SK-N-SH treated with all-trans-retinoic acid at 6 μM for 48 hours (cell line): ENCODE measurements at regions not wholly inside any gene's neighbourhood (a gene's known extent, or its start where the extent isn't known, plus 50 kb on each side); places are given as distances from the start of the nearest gene placed in this dataset.

ENCODE experiments used
- ATAC-seq: fragments of 200-7000 bp; cut with Tn5 transposase; 3 replicates; pipeline ENCODE4 v1.9.1; 2020; ENCODE audit warnings: mild to moderate bottlenecking, moderate library complexity
- ARNTL ChIP-seq: fragments of 450-650 bp; formaldehyde crosslinking; IDR thresholded peaks from 2 replicates; pipeline ENCODE4 v1.5.0; 2020; ENCODE audit warnings: low read depth, mild to moderate bottlenecking, moderate library complexity, borderline replicate concordance
- BACH2 ChIP-seq: fragments of 250-450 bp; sonication (Bioruptor Pico); IDR thresholded peaks from 2 replicates; pipeline ENCODE4 v1.9.0; 2021; ENCODE audit warnings: mild to moderate bottlenecking, borderline replicate concordance
- CREB5 ChIP-seq: fragments of 250-450 bp; sonication (Bioruptor Pico); IDR thresholded peaks from 2 replicates; pipeline ENCODE4 v1.5.1; 2020; ENCODE audit warnings: low read depth, mild to moderate bottlenecking, moderate library complexity
- CSDC2 ChIP-seq: fragments of 250-450 bp; sonication (Bioruptor Pico); IDR thresholded peaks from 2 replicates; pipeline ENCODE4 v1.5.0; 2020; ENCODE audit warnings: mild to moderate bottlenecking, moderate library complexity
- ESRRG ChIP-seq: fragments of 250-450 bp; sonication (Bioruptor Pico); IDR thresholded peaks from 2 replicates; pipeline ENCODE4 v1.6.1; 2021; ENCODE audit warnings: mild to moderate bottlenecking
- GLIS3 ChIP-seq: fragments of 250-450 bp; sonication (Bioruptor Pico); IDR thresholded peaks from 2 replicates; pipeline ENCODE4 v1.5.0; 2020; ENCODE audit warnings: mild to moderate bottlenecking, moderate library complexity
- ISL1 ChIP-seq: fragments of 250-450 bp; sonication (Bioruptor Pico); IDR thresholded peaks from 2 replicates; pipeline ENCODE4 v2.1.2; 2022; ENCODE audit warnings: mild to moderate bottlenecking, moderate library complexity
- OSR1 ChIP-seq: fragments of 250-450 bp; sonication (Bioruptor Pico); IDR thresholded peaks from 2 replicates; pipeline ENCODE4 v1.8.0; 2022; ENCODE audit warnings: moderate library complexity, mild to moderate bottlenecking, inconsistent platforms
- PATZ1 ChIP-seq: fragments of 250-450 bp; sonication (Bioruptor Pico); IDR thresholded peaks from 2 replicates; pipeline ENCODE4 v1.8.0; 2020; ENCODE audit warnings: mild to moderate bottlenecking, moderate library complexity, borderline replicate concordance
- POU6F1 ChIP-seq: fragments of 250-450 bp; sonication (Bioruptor Pico); IDR thresholded peaks from 2 replicates; pipeline ENCODE4 v1.8.0; 2021; ENCODE audit warnings: low read depth, mild to moderate bottlenecking, moderate library complexity, borderline replicate concordance
- RARB ChIP-seq: fragments of 250-450 bp; sonication (Bioruptor Pico); IDR thresholded peaks from 2 replicates; pipeline ENCODE4 v1.8.0; 2021; ENCODE audit warnings: mild to moderate bottlenecking, moderate library complexity
- SNAI2 ChIP-seq: fragments of 250-450 bp; sonication (Bioruptor Pico); IDR thresholded peaks from 2 replicates; pipeline ENCODE4 v1.5.0; 2020; ENCODE audit warnings: mild to moderate bottlenecking, moderate library complexity
- TCF4 ChIP-seq: fragments of 250-450 bp; sonication (Bioruptor Pico); IDR thresholded peaks from 2 replicates; pipeline ENCODE4 v1.8.0; 2021; ENCODE audit warnings: mild to moderate bottlenecking, moderate library complexity, borderline replicate concordance
- TOX ChIP-seq: fragments of 250-450 bp; sonication (Bioruptor Pico); IDR thresholded peaks from 2 replicates; pipeline ENCODE4 v1.8.0; 2021; ENCODE audit warnings: mild to moderate bottlenecking, moderate library complexity, borderline replicate concordance
- ZC3H10 ChIP-seq: fragments of 250-450 bp; sonication (Bioruptor Pico); IDR thresholded peaks from 2 replicates; pipeline ENCODE4 v1.5.1; 2021; ENCODE audit warnings: mild to moderate bottlenecking, moderate library complexity
- ZFP3 ChIP-seq: fragments of 250-450 bp; sonication (Bioruptor Pico); IDR thresholded peaks from 2 replicates; pipeline ENCODE4 v1.5.0; 2020; ENCODE audit warnings: mild to moderate bottlenecking, moderate library complexity
- ZNF565 ChIP-seq: fragments of 450-650 bp; formaldehyde crosslinking; conservative IDR thresholded peaks from 2 replicates; pipeline ENCODE4 v1.5.0; 2020; ENCODE audit warnings: low read depth, mild to moderate bottlenecking, moderate library complexity
- ZNF70 ChIP-seq: fragments of 450-650 bp; formaldehyde crosslinking; IDR thresholded peaks from 2 replicates; pipeline ENCODE4 v1.5.0; 2020; ENCODE audit warnings: mild to moderate bottlenecking, moderate library complexity
- ZNF8 ChIP-seq: fragments of 450-650 bp; formaldehyde crosslinking; IDR thresholded peaks from 2 replicates; pipeline ENCODE4 v1.5.0; 2020; ENCODE audit warnings: mild to moderate bottlenecking, moderate library complexity
- TF ChIP-seq, protein P1 (sequence below): fragments of 250-450 bp; sonication (Bioruptor Pico); IDR thresholded peaks from 2 replicates; pipeline ENCODE4 v1.5.1; 2021; ENCODE audit warnings: mild to moderate bottlenecking, moderate library complexity
- TF ChIP-seq, protein P2 (sequence below): fragments of 250-450 bp; sonication (Bioruptor Pico); IDR thresholded peaks from 2 replicates; pipeline ENCODE4 v1.5.0; 2020; ENCODE audit warnings: mild to moderate bottlenecking, moderate library complexity

DNA sequence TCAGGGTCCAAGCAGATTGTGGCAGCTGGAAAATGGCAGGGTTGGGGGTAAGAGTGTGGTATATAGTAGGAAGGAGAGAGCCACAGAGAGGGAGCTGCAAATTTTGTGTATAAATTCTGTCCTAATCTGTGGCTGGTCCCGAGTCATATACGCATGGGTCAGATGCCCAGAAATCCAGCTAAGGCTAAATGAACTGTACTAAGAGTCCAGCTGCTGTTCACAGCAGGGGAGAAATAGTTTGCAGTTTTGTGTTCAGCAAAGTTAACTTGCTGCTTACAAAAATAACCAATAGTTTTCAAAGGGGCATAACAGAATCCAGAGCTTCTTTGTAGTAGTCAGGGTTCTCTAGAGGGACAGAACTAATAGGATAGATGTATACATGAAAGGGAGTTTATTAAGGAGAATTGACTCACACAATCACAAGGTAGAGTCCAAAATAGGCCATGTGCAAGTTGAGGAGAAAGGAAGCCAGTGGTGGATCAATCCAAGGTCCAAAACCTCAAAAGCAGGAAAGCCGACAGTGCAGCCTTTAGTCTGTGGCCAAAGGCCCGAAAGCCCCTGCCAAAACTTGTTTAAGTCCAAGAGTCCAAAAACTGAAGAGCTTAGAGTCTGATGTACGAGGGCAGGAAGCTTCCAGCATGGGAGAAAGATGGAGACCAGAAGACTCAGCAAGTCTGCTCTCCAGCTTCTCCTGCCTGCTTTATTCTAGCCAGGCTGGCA lies 146.1 kb upstream of the KBTBD8 start:
- no peak for ATAC-seq
- TF ChIP-seq ZNF70 (CRISPR knock-in tag) (no peak), CREB5 (CRISPR knock-in tag) (no peak), ZNF565 (CRISPR knock-in tag) (no peak), ISL1 (CRISPR knock-in tag) (no peak), POU6F1 (no peak), ARNTL (no peak)
- TF ChIP-seq, protein P1, sequence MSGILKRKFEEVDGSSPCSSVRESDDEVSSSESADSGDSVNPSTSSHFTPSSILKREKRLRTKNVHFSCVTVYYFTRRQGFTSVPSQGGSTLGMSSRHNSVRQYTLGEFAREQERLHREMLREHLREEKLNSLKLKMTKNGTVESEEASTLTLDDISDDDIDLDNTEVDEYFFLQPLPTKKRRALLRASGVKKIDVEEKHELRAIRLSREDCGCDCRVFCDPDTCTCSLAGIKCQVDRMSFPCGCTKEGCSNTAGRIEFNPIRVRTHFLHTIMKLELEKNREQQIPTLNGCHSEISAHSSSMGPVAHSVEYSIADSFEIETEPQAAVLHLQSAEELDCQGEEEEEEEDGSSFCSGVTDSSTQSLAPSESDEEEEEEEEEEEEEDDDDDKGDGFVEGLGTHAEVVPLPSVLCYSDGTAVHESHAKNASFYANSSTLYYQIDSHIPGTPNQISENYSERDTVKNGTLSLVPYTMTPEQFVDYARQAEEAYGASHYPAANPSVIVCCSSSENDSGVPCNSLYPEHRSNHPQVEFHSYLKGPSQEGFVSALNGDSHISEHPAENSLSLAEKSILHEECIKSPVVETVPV = no peak

- no peak for ATAC-seq
- TF ChIP-seq ARNTL = no peak
- TF ChIP-seq OSR1 (CRISPR knock-in tag) = no peak
- no peak for TF ChIP-seq GLIS3
- no peak for TF ChIP-seq ZNF565 (CRISPR knock-in tag)
- no peak for TF ChIP-seq RARB (CRISPR knock-in tag)
- TF ChIP-seq BACH2 (CRISPR knock-in tag) = no peak
- TF ChIP-seq PATZ1 (CRISPR knock-in tag) = no peak
- no peak for TF ChIP-seq ZNF8 (CRISPR knock-in tag)
- TF ChIP-seq CSDC2 (CRISPR knock-in tag) = no peak
- no peak for TF ChIP-seq ESRRG (CRISPR knock-in tag)
- TF ChIP-seq TOX (CRISPR knock-in tag) = no peak
- TF ChIP-seq, protein P2, sequence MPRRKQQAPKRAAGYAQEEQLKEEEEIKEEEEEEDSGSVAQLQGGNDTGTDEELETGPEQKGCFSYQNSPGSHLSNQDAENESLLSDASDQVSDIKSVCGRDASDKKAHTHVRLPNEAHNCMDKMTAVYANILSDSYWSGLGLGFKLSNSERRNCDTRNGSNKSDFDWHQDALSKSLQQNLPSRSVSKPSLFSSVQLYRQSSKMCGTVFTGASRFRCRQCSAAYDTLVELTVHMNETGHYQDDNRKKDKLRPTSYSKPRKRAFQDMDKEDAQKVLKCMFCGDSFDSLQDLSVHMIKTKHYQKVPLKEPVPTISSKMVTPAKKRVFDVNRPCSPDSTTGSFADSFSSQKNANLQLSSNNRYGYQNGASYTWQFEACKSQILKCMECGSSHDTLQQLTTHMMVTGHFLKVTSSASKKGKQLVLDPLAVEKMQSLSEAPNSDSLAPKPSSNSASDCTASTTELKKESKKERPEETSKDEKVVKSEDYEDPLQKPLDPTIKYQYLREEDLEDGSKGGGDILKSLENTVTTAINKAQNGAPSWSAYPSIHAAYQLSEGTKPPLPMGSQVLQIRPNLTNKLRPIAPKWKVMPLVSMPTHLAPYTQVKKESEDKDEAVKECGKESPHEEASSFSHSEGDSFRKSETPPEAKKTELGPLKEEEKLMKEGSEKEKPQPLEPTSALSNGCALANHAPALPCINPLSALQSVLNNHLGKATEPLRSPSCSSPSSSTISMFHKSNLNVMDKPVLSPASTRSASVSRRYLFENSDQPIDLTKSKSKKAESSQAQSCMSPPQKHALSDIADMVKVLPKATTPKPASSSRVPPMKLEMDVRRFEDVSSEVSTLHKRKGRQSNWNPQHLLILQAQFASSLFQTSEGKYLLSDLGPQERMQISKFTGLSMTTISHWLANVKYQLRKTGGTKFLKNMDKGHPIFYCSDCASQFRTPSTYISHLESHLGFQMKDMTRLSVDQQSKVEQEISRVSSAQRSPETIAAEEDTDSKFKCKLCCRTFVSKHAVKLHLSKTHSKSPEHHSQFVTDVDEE (CRISPR knock-in tag) = no peak
Observed at GRCh38 chr3:66854601-66855151, 143.4 kb upstream of the KBTBD8 start.

DNA sequence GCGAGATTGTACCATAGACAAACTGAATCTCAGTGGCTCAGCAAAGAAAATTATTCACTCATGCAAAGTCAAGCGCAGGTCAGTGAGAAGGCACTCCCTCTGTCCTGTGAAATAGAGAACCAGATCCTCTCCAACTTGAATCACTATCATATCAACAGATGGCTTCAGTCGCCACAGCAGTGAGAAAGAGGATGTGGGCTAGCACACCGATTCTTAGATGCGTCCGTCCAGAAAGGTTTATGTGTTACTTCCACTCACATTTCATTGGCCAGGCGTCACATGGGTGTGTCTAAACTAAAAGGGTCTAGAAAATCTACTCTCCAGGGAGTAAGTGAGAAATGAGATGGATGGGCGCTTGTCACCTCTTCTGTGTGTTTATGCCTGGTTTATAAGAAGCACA lies 141.6 kb upstream of the KBTBD8 start:
- TF ChIP-seq TCF4 (CRISPR knock-in tag) (no peak), ZC3H10 (CRISPR knock-in tag) (no peak), ZFP3 (CRISPR knock-in tag) (no peak), SNAI2 (CRISPR knock-in tag) (no peak), GLIS3 (no peak), RARB (CRISPR knock-in tag) (no peak), PATZ1 (CRISPR knock-in tag) (no peak), ARNTL (no peak), ESRRG (CRISPR knock-in tag) (no peak), OSR1 (CRISPR knock-in tag) (no peak), ZNF70 (CRISPR knock-in tag) (no peak)
- TF ChIP-seq, protein P1 = no peak
- ATAC-seq = no peak
